Pancreas (tissue), 10 donors: ENCODE measurements at regions not wholly inside any gene's neighbourhood (a gene's known extent, or its start where the extent isn't known, plus 50 kb on each side); places are given as distances from the start of the nearest gene placed in this dataset.

ENCODE experiments used
- ATAC-seq, 4 donors: fragments of 200-7000 bp; cut with Tn5 transposase; one replicate each; pipeline versions ENCODE4 v1.8.0 to v1.9.1; 2020; ENCODE audit warnings: mild to moderate bottlenecking in 4 of 4, moderate library complexity in 4 of 4
- DNase-seq, 6 donors: peaks; one replicate each; pipeline ENCODE4 v3.0.0-alpha.2; 2020
- FAIRE-seq: peaks from 2 replicates; lab custom pipeline; 2012; peaks lifted over from hg19 to GRCh38; lab: Jason Lieb, UNC
- H3K27ac ChIP-seq, 4 donors: fragments of 200-600 bp; sonication (generic); 1 replicate in 3 of 4; 2 replicates in 1 of 4; pipeline versions ENCODE4 v1.5.0 to v1.8.0; 2020
- H3K27me3 ChIP-seq, 4 donors: fragments of 200-600 bp; one replicate each; pipeline ENCODE4 v1.8.0; 2021
- H3K36me3 ChIP-seq, 3 donors: fragments of 200-600 bp; sonication (generic) in 1 of 3; one replicate each; pipeline versions ENCODE4 v1.5.0 to v1.8.0; 2020 to 2021
- H3K4me1 ChIP-seq, 3 donors: fragments of 200-600 bp; one replicate each; pipeline ENCODE4 v1.8.0; 2021
- H3K4me3 ChIP-seq, 4 donors: fragments of 200-600 bp; sonication (generic) in 2 of 4; one replicate each; pipeline versions ENCODE4 v1.5.0 to v1.8.0; 2020 to 2021
- H3K9me3 ChIP-seq, 4 donors: fragments of 200-600 bp; one replicate each; pipeline ENCODE4 v1.8.0; 2021
- CTCF ChIP-seq, 4 donors: fragments of 200-600 bp; sonication (generic) in 3 of 4; IDR thresholded peaks; one replicate each; pipeline versions ENCODE4 v1.5.0 to v1.8.0; 2021; ENCODE audit warnings: antibody characterized with exemption in 4 of 4
- WGBS, 2 donors: extraction: QIAGEN DNeasy Blood & Tissue Kit; methylation state at CpG; one replicate each; pipeline ENCODE4 v1.1.7; 2013; 5-methylcytosine and 5-hydroxymethylcytosine counted together
- intact Hi-C, 3 donors: fragments of 100-400 bp; cut with DNase I; formaldehyde crosslinking; loops; one replicate each; pipeline versions ENCODE4 v1.11.1 to v1.14.2; 2022
- donor health status: healthy with polysubstance abuse.
- donor health status: DM: no; HTN: no; CAD: no; lungs with moderate emphysema.
- donor health status: DM: no; HTN: no; CAD: no.
- donor health status: control.
- donor health status: control.
- donor health status: Bipolar disorder and iron deficiency.
- donor health status: DM: yes; HTN: yes; CAD: no.
- donor health status: DM: no; HTN: no; CAD: no.
- donor health status: DM: no; HTN: no; CAD: no.
- donor health status: DM: yes; HTN: yes; CAD: no.

- 76 to 82% methylated on average over 3 of the region's 3 CpGs for WGBS, 2 donors
- no peaks in the 10 kb centered on the region for H3K9me3 ChIP-seq
- FAIRE-seq (no peak), DNase-seq (no peak), ATAC-seq (no peak)
- no peak for TF ChIP-seq CTCF (IDR thresholded peaks at IDR 0.05)
- H3K27me3 ChIP-seq = no peaks in the 10 kb centered on the region
- H3K36me3 ChIP-seq = no peaks in the 10 kb centered on the region
- no peak overlapping the region for H3K27ac ChIP-seq
- H3K4me1 ChIP-seq = no peaks in the 10 kb centered on the region
- no peak overlapping the region for H3K4me3 ChIP-seq
- intact Hi-C loops = no loop called here
Measured at GRCh38 chr13:37395544-37395943, 203.0 kb downstream of the POSTN start.

- no peak overlapping the region for H3K27ac ChIP-seq
- intact Hi-C loops = no loop called here
- H3K36me3 ChIP-seq = no peaks in the 10 kb centered on the region
- H3K4me3 ChIP-seq = no peak overlapping the region
- ATAC-seq (no peak), FAIRE-seq (no peak), DNase-seq (no peak)
- H3K4me1 ChIP-seq = no peaks in the 10 kb centered on the region
- 36 to 40% methylated on average over 3 of the region's 3 CpGs for whole genome bisulfite sequencing, 2 donors
- TF ChIP-seq CTCF (IDR thresholded peaks at IDR 0.05) = no peak
- no peaks in the 10 kb centered on the region for H3K9me3 ChIP-seq
- no peaks in the 10 kb centered on the region for H3K27me3 ChIP-seq
Measured at GRCh38 chr13:37392389-37392788, 206.2 kb downstream of the POSTN start.

- no peaks in the 10 kb centered on the region for H3K36me3 ChIP-seq
- no peak for ATAC-seq
- no peak for TF ChIP-seq CTCF (IDR thresholded peaks at IDR 0.05)
- 48 to 50% methylated on average over 4 of the region's 4 CpGs for WGBS, 2 donors
- no peak for DNase-seq
- H3K9me3 ChIP-seq = no peaks in the 10 kb centered on the region
- no peaks in the 10 kb centered on the region for H3K4me1 ChIP-seq
- no peak for FAIRE-seq
- H3K27ac ChIP-seq = no peak overlapping the region
- no peak overlapping the region for H3K4me3 ChIP-seq
- H3K27me3 ChIP-seq = no peaks in the 10 kb centered on the region
- intact Hi-C loops = no loop called here
Measured at GRCh38 chr13:37390735-37391134, 207.8 kb downstream of the POSTN start.

- Histone ChIP-seq H3K36me3 (no peaks in the 10 kb centered on the region), H3K4me1 (no peaks in the 10 kb centered on the region), H3K27ac (no peak overlapping the region), H3K27me3 (no peaks in the 10 kb centered on the region), H3K9me3 (no peaks in the 10 kb centered on the region), H3K4me3 (no peak overlapping the region)
- FAIRE-seq (no peak), DNase-seq (no peak), ATAC-seq (no peak)
- intact Hi-C loops = no loop called here
- no peak for TF ChIP-seq CTCF (IDR thresholded peaks at IDR 0.05)
- WGBS, 2 donors = 37 to 48% methylated on average over 2 of the region's 2 CpGs
Measured at GRCh38 chr13:37385956-37386670, 212.5 kb downstream of the POSTN start.

GRCh38 chr13:37385248-37385647 is 213.3 kb downstream of the POSTN start:
- WGBS, 2 donors = 23 to 25% methylated on average over 4 of the region's 4 CpGs
- H3K36me3 ChIP-seq = no peaks in the 10 kb centered on the region
- TF ChIP-seq CTCF (IDR thresholded peaks at IDR 0.05) = no peak
- DNase-seq = no peak
- no peak for FAIRE-seq
- H3K4me3 ChIP-seq = no peak overlapping the region
- no peak for ATAC-seq
- no peaks in the 10 kb centered on the region for H3K4me1 ChIP-seq
- no peak overlapping the region for H3K27ac ChIP-seq
- H3K9me3 ChIP-seq = no peaks in the 10 kb centered on the region
- intact Hi-C loops = no loop called here
- no peaks in the 10 kb centered on the region for H3K27me3 ChIP-seq
